ENCODE measurements at regions not wholly inside any gene's neighbourhood (a gene's known extent, or its start where the extent isn't known, plus 50 kb on each side); places are given as distances from the start of the nearest gene placed in this dataset.

- H3K9ac ChIP-seq (ENCODE audit: control insufficient read depth, extremely low read depth, insufficient read depth, low read length) = no peak overlapping the region
- no peak for FAIRE-seq
Measured at GRCh38 chr12:132385923-132386751, 56.7 kb upstream of the GALNT9 start.

GRCh38 chr12:132384916-132385774 is 55.8 kb upstream of the GALNT9 start:
- no peak overlapping the region for H3K4me3 ChIP-seq (ENCODE audit: control insufficient read depth in 2 of 3, extremely low read depth in 1 of 3, insufficient read depth in 2 of 3, low read depth in 1 of 3, low read length in 3 of 3)
- no peaks in the 10 kb centered on the region for H4K20me1 ChIP-seq (ENCODE audit: control insufficient read depth, extremely low read depth, insufficient read depth, low read length)
- no peaks in the 10 kb centered on the region for H3K9me1 ChIP-seq (ENCODE audit: control insufficient read depth, extremely low read depth, insufficient read depth, low read length)
- H2AFZ ChIP-seq (ENCODE audit: control insufficient read depth, low read length) = no peak overlapping the region
- dilution Hi-C loops (cut with MboI; ENCODE audit: extremely low pct_ligation_motif_present, low sequenced_read_pairs) = no loop called here
- H3K9ac ChIP-seq (ENCODE audit: control insufficient read depth, extremely low read depth, insufficient read depth, low read length) = no peak overlapping the region
- H3K36me3 ChIP-seq (ENCODE audit: control insufficient read depth in 2 of 2, extremely low read depth in 1 of 2, insufficient read depth in 2 of 2, low read length in 2 of 2) = no peaks in the 10 kb centered on the region
- no peak for FAIRE-seq
- no peak for TF ChIP-seq CTCF (optimal IDR thresholded peaks at IDR 0.05 in 1 of 3, IDR thresholded peaks at IDR 0.05 in 1 of 3, conservative IDR thresholded peaks at IDR 0.05 in 1 of 3; ENCODE audit: extremely low read depth in 1 of 3, insufficient read depth in 2 of 3, low read length in 3 of 3)
- TF ChIP-seq EZH2 (IDR thresholded peaks at IDR 0.05; ENCODE audit: low read length) = no peak
- peaks cover 47% of the 10 kb centered on the region for H3K27me3 ChIP-seq (ENCODE audit: control insufficient read depth, extremely low read depth, insufficient read depth, low read length)
- no peak for DNase-seq (ENCODE audit: low read depth, low spot score)
- H3K4me1 ChIP-seq (ENCODE audit: control insufficient read depth, extremely low read depth, insufficient read depth, low read length) = no peaks in the 10 kb centered on the region
- H3K9me3 ChIP-seq (ENCODE audit: control insufficient read depth, low read depth, low read length) = no peaks in the 10 kb centered on the region
- H3K27ac ChIP-seq (ENCODE audit: control insufficient read depth, insufficient read depth, low read length) = no peak overlapping the region
- H3K79me2 ChIP-seq (ENCODE audit: control insufficient read depth, insufficient read depth, low read length) = no peaks in the 10 kb centered on the region
- H3K4me2 ChIP-seq (ENCODE audit: control insufficient read depth, extremely low read depth, insufficient read depth, low read depth, low read length) = no peak overlapping the region

More at GRCh38 chr12:132385923-132386751, 56.7 kb upstream of the GALNT9 start:
- Histone ChIP-seq H3K79me2 (ENCODE audit: control insufficient read depth, insufficient read depth, low read length) (no peaks in the 10 kb centered on the region), H4K20me1 (ENCODE audit: control insufficient read depth, extremely low read depth, insufficient read depth, low read length) (no peaks in the 10 kb centered on the region), H3K36me3 (ENCODE audit: control insufficient read depth in 2 of 2, extremely low read depth in 1 of 2, insufficient read depth in 2 of 2, low read length in 2 of 2) (no peaks in the 10 kb centered on the region), H3K4me2 (ENCODE audit: control insufficient read depth, extremely low read depth, insufficient read depth, low read depth, low read length) (no peak overlapping the region), H3K4me1 (ENCODE audit: control insufficient read depth, extremely low read depth, insufficient read depth, low read length) (no peaks in the 10 kb centered on the region), H2AFZ (ENCODE audit: control insufficient read depth, low read length) (no peak overlapping the region), H3K9me3 (ENCODE audit: control insufficient read depth, low read depth, low read length) (no peaks in the 10 kb centered on the region), H3K4me3 (ENCODE audit: control insufficient read depth in 2 of 3, extremely low read depth in 1 of 3, insufficient read depth in 2 of 3, low read depth in 1 of 3, low read length in 3 of 3) (no peak overlapping the region), H3K27ac (ENCODE audit: control insufficient read depth, insufficient read depth, low read length) (no peak overlapping the region), H3K9me1 (ENCODE audit: control insufficient read depth, extremely low read depth, insufficient read depth, low read length) (no peaks in the 10 kb centered on the region), H3K27me3 (ENCODE audit: control insufficient read depth, extremely low read depth, insufficient read depth, low read length) (peaks cover 47% of the 10 kb centered on the region)
- TF ChIP-seq EZH2 (IDR thresholded peaks at IDR 0.05; ENCODE audit: low read length) (no peak), CTCF (optimal IDR thresholded peaks at IDR 0.05 in 1 of 3, IDR thresholded peaks at IDR 0.05 in 1 of 3, conservative IDR thresholded peaks at IDR 0.05 in 1 of 3; ENCODE audit: extremely low read depth in 1 of 3, insufficient read depth in 2 of 3, low read length in 3 of 3) (no peak)
- dilution Hi-C loops (cut with MboI; ENCODE audit: extremely low pct_ligation_motif_present, low sequenced_read_pairs) = no loop called here
- DNase-seq (ENCODE audit: low read depth, low spot score) = no peak

All from keratinocyte (primary cell).